ENCODE measurements at regions not wholly inside any gene's neighbourhood (a gene's known extent, or its start where the extent isn't known, plus 50 kb on each side); places are given as distances from the start of the nearest gene placed in this dataset.
"Not testable (repeated sequence)": the region's sequence is repeated elsewhere in the genome, so short reads cannot be mapped to it uniquely, and the experiment has no call there.

DNA sequence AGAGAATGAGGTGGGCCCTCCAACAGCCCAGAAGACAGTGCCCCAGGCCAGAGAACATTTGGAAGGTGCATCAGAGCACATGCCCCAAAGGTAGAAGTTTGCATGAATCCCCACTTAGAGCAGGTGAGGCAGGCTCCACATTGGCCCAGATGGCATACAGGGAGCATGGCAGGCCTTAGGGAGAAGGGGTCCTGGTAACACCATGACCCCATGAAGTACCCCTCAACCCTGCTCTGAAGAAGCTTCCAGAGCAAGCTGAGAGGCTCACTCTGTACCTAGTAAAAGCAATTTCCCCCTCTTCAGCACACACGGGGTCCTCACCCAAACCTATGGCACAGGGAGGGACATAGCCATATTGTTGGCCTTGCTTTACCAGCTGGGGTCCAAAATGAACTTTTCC is 162.6 kb downstream of the BUB3 start:
- DNase-seq (ENCODE audit: low read depth, low spot score): no peak

DNA sequence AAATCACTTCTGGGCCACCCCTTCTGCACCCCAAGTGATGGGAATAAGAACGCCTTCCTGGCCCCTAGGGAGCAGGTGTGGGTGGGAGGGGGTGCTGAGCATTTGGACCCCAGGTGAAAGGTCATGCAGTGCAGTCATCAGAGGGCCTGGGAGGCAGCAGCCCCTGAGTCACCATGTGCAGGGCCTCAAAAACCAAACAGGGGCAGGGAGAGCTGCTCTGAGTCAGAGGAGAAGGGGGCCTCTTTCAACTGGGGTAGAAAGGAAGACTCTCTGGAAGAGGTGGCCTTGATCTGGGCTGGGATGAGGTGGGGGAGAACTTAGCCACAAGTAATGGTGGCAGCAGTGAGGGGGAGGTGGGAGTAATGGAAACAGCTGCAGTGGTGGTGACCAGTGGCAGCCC is 164.3 kb downstream of the BUB3 start:
- DNase-seq (ENCODE audit: low read depth, low spot score): no peak

DNA sequence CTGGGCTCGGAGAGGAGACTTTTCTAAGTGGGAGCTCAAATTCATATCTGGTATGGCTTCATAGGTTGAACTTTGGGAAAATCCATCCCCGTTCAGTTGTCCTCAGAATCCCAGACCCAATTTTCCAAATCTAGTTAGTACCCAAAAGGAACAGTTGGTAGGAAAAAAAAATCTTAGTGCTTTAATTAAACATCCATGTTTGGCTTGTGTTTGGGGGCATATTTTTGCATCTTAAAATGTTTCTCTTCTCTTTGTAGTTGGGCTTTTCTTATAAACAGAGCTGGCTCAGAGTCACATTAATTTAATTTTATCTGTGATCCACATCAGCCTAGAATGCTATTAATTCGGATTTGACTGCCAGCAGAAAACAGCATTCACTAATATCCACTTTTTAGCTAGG is 165.9 kb downstream of the BUB3 start:
- DNase-seq (ENCODE audit: low read depth, low spot score): no peak

DNA sequence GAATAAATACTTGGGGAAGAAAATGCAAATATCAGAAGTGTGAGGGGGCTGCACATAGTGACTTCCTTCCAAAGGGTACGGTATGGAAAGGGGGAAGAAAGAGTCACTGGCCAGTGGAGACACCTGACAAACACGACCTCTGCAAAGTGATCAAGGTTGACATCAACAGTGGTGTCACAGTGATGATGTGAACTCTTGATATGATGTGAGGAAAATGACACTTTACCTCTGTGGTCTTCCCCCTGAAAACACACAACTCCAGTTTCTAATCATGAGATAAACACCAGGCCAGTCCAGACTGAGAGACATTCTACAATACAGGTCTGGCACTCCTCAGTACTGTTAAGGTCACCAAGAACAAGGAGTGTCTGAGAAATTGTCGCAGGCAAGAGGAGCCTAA is 169.7 kb downstream of the BUB3 start:
- DNase-seq (ENCODE audit: low read depth, low spot score): no peak

DNA sequence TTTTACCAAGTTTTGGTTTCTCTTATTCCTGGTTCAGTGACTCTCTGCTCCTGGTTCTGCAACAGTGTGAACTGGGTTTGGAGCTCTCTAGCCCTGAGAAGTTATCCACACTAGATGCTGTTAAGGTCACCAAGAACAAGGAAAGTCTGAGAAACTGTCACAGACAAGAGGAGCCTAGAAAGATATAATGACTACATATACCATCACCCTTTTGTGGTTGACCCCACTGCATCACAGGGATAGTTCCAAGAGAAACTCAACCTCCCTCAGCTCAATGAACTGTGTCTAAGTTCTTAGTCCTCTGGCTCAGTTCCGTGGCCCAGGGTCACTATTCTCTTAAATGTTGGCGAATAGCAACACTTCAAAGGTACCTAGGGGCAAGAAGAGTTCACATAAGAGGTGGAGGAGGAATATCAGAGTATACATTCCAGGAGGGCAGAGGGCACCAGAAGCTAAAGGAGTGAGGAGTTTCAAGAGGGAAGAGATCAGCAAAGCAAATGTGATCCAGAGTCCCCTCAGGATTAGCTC is 171.5 kb downstream of the BUB3 start:
- DNase-seq (ENCODE audit: low read depth, low spot score): no peak

DNA sequence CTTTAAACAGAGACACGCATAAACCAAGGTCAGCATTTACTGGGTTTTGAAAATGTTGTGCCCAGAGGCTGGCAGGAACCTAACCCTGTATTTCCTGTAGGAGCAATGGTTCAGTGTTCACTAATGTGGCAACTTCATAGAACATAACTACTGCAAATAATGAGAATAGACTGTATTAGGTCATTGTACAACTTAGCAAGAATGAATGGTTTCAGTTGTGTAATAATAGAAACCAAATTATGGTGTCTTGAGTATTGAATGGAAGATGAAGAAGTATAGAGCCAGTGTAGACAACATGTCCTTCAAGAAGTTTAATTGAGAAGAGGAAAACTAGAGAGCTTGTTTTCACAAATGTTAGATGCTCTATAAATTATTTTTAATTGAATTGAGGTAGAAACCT is 172.5 kb downstream of the BUB3 start:
- DNase-seq (ENCODE audit: low read depth, low spot score): no peak

DNA sequence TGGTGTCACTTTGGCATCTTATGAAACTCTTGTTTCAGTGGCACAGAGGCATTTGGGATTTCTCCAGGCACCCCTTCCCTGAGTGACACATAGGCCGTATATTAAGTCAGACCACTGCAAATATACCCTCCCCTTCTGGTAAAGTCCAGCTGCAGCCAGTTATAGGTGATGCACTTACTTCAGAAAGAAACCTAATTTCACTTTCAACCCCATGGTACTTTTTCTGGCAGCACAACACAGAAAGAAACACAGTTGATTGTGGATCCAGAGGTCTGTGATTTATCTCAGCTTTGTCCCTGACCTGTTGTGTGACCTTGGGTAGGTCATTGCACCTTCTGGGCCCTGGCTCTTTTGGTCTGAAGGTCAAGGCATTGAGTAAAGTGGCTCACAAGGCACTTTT is 173.2 kb downstream of the BUB3 start:
- no peak for DNase-seq (ENCODE audit: low read depth, low spot score)

DNA sequence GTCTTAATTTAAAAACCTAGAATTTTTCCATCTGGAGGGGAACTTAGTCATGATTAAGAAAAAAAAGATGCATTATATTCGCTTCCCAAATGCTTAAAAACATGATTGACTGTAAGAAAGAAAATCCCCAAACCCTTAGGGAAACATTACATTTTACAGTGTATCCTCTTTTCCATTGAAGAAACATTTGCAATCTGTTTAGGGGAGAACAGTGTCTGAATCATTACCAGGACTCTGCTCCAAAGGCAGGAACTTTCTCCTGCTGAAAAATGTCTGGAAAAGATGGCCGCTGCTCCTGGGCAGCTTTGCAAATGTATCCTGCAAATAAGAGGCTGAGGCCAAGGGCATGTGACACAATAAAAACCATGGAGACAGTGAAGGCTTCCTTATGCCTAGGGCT is 173.7 kb downstream of the BUB3 start:
- DNase-seq (ENCODE audit: low read depth, low spot score): no peak

DNA sequence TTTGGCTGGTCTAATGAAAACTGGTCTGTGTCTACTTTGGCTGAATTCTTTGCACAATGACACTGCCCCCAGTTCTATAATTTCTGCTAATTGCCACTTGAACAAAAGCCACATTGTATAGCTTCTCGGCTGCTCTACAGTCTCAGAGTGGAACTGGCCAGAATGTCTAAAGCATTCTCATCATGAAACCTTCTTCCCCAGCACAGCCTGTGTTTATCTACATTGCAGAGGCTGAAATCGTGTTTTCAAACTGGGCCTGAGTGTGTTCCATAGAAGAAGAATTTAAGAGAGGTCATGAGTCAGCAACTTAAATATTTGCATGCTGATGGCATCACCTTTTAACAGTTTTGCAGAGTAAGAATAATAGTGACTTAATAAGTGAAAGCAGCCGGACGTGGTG is 177.2 kb downstream of the BUB3 start:
- peak; percentile 38 for DNase-seq (ENCODE audit: low read depth, low spot score)

DNA sequence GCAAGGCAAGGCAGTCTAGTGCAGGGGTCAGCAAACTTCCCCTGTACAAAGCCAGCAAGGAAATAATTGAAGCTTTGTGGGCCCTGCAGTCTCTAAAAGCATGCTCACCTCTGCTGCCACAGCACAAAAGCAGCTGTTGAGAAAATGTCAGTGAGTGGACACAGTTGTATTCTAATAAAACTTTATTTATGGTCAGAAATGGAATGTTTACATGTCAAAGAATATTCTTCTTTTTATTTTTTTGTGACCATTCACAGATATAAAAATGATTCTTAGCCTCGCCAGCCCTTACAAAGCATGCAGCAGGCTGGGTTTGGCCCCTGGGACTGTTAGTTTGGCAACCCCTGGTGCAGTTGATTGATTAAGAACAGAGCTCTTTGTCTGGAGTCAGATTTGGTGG is 192.4 kb downstream of the BUB3 start:
- no peak for DNase-seq (ENCODE audit: low read depth, low spot score)

DNA sequence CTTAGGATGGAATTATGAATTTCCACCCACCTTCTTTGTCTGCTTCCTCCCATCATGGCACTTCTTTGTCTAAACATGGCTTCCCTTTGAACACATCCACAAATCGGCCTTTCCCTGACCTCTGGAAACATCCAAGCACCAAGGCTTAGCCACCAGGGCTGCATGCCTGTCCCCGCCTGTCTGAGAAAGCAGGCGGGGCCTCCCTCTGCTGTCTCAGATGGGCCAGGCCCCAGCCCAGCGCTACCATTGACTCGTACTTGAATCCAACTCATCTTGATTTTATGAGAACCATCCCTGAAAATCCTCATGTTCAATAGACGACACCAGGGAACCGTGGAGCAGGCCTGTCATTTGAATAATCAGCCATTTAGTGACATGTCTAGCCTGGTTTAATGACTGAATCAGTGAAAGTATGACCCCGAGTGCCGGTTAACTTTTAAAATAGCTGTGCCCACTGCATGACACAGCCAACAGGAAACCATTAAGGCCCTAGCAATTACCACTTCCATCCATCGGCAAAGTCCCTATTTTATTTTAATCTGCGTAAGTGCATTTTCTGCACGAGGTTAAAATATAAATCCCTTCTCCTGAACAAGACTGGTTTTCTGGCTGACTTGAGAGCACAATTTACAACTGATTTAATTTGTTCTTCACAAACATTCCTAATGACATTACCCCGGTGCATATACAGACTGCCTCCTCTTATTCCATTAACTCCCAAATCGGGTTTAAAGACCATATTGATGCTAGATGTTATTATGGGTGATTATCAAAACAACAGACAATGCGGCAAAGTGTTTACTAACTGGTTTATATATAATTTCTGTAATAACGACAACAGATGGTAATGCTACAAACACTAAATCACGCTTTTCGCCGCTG is 194.7 kb downstream of the BUB3 start:
- no peak for DNase-seq (ENCODE audit: low read depth, low spot score)

DNA sequence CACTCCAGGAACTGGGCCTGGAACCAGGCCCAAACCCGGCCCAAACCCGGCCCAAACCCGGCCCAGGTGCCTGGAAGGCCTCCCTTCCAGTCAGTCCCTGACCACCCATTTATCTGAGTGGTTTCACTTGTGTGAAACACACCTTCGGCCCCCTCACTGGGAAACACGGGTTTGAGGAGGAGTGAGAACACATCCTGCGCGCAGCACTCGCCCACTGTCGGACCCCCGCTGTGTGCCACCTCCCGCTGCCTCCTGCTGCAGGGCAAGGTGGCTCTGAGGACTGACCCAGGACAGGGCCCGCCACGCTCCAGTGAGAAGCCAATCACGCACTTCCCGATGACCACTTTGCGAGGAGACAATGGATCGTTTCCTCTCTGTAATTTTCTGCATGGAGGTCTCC is 197.5 kb downstream of the BUB3 start:
- DNase-seq (ENCODE audit: low read depth, low spot score): no peak

DNA sequence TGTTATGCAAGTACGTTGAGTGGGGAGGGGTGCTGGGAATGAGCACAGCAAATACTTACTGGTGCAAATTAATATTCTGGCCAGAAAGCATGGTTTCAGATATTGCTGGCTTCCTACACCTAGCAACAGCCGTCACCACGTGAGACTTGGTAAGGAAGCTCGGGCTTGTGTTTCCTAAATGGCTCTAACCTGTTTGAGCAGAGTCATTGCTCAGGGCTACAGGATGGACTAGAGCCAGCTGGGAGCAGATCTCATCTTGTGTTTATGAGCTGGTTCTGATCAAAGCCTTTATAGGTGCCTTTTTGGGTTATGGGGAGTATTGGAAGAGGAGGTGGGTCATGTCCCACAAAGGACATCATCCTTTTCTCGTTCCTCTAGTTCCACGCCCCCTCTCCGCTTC is 200.3 kb downstream of the BUB3 start:
- DNase-seq (ENCODE audit: low read depth, low spot score): no peak

DNA sequence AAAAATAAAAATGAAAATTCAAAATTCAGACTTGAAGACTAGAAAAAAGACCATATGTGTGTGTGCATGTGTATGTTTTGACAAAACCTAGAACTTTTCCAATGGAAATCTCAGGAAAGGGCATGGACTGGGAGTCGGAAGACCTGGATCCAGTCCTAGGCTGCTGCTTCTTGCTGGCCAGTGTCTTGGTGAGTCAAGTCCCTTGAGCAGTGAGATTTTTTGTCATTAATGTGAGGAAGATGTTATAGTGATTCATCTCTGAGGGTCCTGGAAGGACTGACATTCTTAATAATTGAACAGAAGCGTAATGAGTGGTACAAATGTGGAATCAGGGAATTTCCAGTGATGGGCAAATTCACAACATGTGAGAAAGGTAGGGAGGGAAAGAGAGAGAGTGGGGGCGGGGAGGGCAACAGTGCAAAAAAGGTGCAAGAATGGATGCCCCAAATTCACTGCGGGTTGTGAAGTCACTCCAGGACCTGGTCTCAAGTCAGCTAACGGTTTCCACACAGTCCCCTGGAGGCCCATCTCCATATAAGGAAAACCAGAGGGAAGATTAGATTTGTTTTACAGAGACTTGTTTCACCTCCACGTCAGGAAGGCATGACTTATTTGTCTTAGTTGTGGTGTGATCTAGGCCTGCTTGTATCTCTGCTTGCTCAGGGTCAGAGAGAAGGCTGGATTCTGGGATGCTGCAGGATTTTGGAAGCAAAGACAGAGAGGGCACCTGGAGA is 201.7 kb downstream of the BUB3 start:
- no peak for DNase-seq (ENCODE audit: low read depth, low spot score)

DNA sequence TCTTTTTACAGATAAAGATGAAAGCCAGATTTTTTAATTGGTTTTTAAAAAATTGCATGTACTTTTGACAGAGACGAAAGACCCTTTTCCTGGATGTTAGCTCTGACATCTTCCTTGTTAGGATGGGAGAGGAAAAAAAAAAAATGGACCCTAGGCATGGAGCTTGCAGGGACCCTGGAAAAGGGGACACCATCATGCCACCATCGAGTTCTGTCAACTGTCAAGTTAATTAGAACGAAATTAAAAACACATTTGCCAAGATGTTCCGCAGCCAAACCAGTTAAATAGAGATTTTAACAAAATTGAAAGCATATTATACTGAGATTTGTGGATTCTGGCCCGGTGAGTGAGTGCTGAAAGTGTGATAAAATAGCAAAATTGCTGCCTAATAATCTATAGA is 202.6 kb downstream of the BUB3 start:
- no peak for DNase-seq (ENCODE audit: low read depth, low spot score)

DNA sequence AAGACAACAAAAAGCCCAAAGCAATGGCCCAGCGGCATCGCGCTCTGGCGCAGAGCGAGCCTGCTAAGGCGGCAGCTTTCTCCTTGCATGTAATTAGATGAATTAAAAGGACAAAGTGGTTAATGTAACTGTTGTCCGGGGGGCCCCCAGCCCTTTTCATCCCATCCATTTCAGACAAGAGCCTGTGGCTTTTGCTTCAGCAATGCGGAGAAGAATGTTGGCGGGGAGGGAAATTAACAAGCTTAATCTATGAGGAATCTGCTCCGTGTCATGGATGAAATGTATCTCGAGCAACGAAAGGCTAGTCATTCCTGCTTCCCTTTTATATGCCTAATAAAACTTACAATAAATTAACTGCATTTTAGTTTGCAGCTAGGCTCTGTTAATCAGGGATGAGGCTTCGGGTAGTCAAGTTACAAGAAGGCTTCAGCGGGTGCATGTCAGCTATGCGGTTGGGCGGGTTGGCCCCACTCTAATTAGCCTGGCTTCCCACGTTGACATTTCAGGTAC is 203.3 kb downstream of the BUB3 start:
- peak; percentile 28 for DNase-seq (ENCODE audit: low read depth, low spot score)

DNA sequence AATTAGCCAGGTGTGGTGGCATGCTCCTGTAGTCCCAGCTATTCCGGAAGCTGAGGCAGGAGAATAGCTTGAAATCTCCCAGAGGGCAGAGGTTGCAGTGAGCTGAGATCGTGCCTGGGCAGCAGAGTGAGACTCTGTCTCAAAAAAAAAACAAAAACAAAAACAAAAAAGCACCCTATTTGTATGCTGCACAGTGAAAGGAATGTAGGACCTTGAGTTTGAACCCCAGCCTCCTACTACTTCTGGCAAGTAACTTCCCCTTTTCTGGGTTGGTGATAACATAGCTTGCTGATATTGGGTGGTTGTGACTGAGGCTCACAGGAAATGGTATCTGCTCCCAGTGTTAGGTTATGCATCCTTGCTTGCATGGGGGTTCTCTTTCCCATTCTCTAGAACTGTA is 205.3 kb downstream of the BUB3 start:
- no peak for DNase-seq (ENCODE audit: low read depth, low spot score)

DNA sequence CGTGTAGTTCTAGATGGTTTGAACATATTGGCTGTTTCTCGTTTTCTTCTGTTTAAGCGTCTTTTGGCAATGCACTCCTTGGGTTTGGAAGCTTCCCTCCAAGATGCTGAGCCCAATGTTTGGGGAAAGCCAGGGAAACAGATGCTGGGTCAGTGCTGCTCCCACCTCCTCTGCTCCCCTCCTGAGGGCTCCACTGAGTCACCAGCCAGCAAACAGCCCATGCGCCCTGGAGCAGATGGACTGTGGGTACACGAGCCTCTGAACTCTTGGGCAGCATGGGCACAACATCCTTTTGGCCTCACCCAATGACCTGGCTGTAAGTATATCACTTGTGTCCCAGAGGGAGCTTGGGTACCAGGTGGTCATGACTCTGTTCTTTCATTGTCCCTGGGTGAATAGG is 207.6 kb downstream of the BUB3 start:
- DNase-seq (ENCODE audit: low read depth, low spot score): no peak

DNA sequence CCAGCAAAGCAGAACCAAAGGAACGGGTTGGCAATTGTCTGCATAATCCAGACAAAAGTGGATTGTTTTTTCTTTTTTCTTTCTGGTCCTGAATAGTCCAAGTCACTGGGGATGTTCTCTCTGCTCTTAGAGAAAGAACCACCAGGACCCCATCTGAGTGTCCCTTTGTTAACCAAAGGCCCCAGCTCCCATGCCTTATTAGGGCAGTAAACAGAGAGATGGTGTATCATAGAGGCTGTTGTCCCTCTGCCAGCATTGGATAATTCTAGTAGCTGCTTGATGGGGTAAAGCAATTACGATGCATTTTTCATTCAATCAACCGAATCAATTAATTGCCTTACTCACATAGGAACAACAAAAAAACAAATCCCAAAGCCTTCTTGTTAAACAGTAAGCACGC is 213.0 kb downstream of the BUB3 start:
- DNase-seq (ENCODE audit: low read depth, low spot score): no peak

DNA sequence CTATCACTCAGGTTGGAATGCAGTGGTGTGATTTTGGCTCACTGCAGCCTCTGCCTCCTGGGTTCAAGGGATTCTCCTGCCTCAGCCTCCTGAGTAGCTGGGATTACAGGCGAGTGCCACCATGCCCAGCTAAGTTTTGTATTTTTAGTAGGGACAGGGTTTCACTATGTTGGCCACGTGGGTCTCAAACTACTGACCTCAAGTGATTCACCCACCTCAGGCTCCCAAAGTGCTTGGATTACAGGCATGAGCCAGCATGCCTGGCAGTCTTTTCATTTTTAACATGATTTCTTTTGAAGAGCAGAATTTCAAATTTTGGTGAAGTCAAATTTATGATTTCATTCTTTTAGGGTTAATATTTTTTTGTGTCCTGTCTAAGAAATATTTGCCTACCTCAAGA is 217.4 kb downstream of the BUB3 start:
- not testable (repeated sequence) for DNase-seq (ENCODE audit: low read depth, low spot score)

DNA sequence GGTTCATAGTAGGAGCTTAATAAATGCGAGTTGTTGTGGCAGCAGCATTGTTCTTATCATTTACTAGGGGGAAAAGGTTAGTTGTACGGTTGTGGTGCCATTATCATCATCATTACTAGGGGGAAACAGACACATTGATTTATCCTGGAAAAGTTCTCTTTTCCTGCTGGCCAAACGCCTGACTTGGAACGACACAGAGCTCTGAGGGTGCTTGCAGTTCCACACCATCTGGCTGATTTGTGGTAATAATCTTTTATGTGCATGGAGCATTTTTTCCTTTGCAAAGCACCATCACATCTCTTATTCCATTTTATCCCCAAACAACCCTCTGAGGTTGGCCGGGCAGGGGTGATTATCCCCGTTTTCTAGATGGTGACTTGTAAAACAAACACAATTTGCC is 219.4 kb downstream of the BUB3 start:
- DNase-seq (ENCODE audit: low read depth, low spot score): no peak

DNA sequence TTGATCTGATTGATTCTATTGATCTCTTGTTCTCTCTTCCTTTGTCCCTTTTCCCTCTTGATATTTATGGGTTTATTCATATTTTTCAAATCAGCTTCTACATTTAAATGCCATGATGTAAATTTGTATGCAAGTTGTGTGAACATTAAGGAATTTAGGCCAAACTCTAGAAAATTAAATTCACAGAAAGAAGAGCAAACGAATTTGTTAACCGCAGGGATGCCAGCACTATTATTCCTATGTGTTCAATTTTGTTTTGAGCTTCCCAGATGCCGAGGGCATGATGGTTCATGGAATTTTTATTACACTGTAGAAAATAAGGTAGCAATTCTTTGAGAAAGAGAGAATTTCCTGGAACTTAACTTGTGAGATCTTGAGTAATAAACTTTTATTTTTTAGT is 220.9 kb downstream of the BUB3 start:
- no peak for DNase-seq (ENCODE audit: low read depth, low spot score)

DNA sequence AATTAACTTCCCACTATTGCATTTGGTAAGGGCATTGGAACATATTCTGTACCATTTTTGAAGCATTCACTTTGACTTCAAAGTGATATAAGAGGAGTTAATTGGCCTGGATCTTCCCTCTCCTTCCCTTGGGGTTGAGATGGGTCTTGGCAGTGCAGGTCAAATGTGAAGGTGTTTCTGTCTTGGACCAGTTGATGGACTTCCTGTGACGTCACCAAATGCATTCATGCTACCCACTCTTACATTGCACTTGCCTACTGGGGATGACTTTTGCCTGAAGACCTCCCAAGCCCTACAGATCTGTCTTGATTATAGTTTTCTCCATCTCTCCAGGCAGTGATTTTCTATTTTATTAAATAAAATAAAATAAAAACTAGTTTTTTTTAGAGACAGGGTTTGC is 221.5 kb downstream of the BUB3 start:
- DNase-seq (ENCODE audit: low read depth, low spot score): no peak
